Stomach (tissue), 4 donors: ENCODE measurements at regions not wholly inside any gene's neighbourhood (a gene's known extent, or its start where the extent isn't known, plus 50 kb on each side); places are given as distances from the start of the nearest gene placed in this dataset.

Source experiments
- CTCF ChIP-seq, 7 experiments: fragments of 450-650 bp in 4 of 7; fragments of 200-600 bp in 3 of 7; sonication (generic) in 3 of 7; IDR thresholded peaks; one replicate each; pipeline ENCODE4 v1.5.1; 2016 to 2019; ENCODE audit warnings: antibody characterized with exemption in 7 of 7, control low read depth in 2 of 7, mild to moderate bottlenecking in 1 of 7
- EP300 ChIP-seq: sonication (generic); formaldehyde crosslinking; IDR thresholded peaks from one replicate; pipeline ENCODE4 v1.6.1; 2017; ENCODE audit warnings: antibody characterized with exemption
- POLR2A ChIP-seq, 4 donors: fragments of 450-650 bp; IDR thresholded peaks; one replicate each; pipeline ENCODE4 v1.6.1; 2016; ENCODE audit warnings: antibody characterized with exemption in 4 of 4, control low read depth in 2 of 4, mild to moderate bottlenecking in 1 of 4, moderate library complexity in 1 of 4
- POLR2AphosphoS5 ChIP-seq, 3 donors: sonication (generic); formaldehyde crosslinking; IDR thresholded peaks; one replicate each; pipeline ENCODE4 v1.6.1; 2016; ENCODE audit warnings: antibody characterized with exemption in 3 of 3

GRCh38 chr13:72521940-72522661 is 205.3 kb downstream of the MZT1 start:
- TF ChIP-seq POLR2A (IDR thresholded peaks at IDR 0.05) (no peak), CTCF (IDR thresholded peaks at IDR 0.05) (no peak), EP300 (no peak), POLR2AphosphoS5 (IDR thresholded peaks at IDR 0.05) (no peak)
